ENCODE measurements at regions not wholly inside any gene's neighbourhood (a gene's known extent, or its start where the extent isn't known, plus 50 kb on each side); places are given as distances from the start of the nearest gene placed in this dataset.

DNA sequence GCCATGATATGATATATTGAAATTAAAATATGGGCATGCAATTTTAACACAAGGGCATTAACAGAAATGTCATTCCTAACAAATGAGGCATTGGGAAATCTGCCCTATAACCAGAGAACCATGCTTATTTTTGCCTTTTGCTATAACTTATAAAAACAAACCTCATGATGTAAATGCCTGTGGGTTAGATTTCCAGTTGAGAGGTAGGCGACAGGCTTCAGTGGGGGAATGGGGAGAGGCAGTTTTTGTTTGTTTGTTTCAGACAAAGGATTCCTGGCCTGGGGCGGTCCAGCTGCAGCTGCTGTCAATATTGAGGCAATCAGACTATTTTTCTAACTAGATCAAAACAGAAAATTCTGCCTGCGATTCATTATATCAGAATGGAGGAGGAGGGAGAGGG is 490.4 kb upstream of the CFAP20DC start:
- H3K4me3 Mint-ChIP-seq, result no peak overlapping the region
- peaks cover 10% of the 10 kb centered on the region; the same call in 1 of the 2 replicates for H3K4me1 ChIP-seq (ENCODE audit: insufficient read depth)
- peak overlapping the region; percentile 85 for H2AFZ ChIP-seq
- H3K27ac ChIP-seq (ENCODE audit: low read depth), result no peak overlapping the region; the same call in 1 of the 2 replicates
- TF ChIP-seq EZH2phosphoT487 (IDR thresholded peaks at IDR 0.05; ENCODE audit: unreplicated experiment) (no peak), CREB1 (CRISPR knock-in tag; IDR thresholded peaks at IDR 0.05; ENCODE audit: low read depth) (no peak), ZNF331 (CRISPR knock-in tag; IDR thresholded peaks at IDR 0.05; ENCODE audit: low read depth) (no peak), JUNB (IDR thresholded peaks at IDR 0.05; ENCODE audit: unreplicated experiment) (no peak), POLR2AphosphoS5 (IDR thresholded peaks at IDR 0.05; ENCODE audit: low read depth) (no peak), EZH2 (IDR thresholded peaks at IDR 0.05; ENCODE audit: low read depth, unreplicated experiment) (no peak)
- TF ChIP-seq, protein P1, sequence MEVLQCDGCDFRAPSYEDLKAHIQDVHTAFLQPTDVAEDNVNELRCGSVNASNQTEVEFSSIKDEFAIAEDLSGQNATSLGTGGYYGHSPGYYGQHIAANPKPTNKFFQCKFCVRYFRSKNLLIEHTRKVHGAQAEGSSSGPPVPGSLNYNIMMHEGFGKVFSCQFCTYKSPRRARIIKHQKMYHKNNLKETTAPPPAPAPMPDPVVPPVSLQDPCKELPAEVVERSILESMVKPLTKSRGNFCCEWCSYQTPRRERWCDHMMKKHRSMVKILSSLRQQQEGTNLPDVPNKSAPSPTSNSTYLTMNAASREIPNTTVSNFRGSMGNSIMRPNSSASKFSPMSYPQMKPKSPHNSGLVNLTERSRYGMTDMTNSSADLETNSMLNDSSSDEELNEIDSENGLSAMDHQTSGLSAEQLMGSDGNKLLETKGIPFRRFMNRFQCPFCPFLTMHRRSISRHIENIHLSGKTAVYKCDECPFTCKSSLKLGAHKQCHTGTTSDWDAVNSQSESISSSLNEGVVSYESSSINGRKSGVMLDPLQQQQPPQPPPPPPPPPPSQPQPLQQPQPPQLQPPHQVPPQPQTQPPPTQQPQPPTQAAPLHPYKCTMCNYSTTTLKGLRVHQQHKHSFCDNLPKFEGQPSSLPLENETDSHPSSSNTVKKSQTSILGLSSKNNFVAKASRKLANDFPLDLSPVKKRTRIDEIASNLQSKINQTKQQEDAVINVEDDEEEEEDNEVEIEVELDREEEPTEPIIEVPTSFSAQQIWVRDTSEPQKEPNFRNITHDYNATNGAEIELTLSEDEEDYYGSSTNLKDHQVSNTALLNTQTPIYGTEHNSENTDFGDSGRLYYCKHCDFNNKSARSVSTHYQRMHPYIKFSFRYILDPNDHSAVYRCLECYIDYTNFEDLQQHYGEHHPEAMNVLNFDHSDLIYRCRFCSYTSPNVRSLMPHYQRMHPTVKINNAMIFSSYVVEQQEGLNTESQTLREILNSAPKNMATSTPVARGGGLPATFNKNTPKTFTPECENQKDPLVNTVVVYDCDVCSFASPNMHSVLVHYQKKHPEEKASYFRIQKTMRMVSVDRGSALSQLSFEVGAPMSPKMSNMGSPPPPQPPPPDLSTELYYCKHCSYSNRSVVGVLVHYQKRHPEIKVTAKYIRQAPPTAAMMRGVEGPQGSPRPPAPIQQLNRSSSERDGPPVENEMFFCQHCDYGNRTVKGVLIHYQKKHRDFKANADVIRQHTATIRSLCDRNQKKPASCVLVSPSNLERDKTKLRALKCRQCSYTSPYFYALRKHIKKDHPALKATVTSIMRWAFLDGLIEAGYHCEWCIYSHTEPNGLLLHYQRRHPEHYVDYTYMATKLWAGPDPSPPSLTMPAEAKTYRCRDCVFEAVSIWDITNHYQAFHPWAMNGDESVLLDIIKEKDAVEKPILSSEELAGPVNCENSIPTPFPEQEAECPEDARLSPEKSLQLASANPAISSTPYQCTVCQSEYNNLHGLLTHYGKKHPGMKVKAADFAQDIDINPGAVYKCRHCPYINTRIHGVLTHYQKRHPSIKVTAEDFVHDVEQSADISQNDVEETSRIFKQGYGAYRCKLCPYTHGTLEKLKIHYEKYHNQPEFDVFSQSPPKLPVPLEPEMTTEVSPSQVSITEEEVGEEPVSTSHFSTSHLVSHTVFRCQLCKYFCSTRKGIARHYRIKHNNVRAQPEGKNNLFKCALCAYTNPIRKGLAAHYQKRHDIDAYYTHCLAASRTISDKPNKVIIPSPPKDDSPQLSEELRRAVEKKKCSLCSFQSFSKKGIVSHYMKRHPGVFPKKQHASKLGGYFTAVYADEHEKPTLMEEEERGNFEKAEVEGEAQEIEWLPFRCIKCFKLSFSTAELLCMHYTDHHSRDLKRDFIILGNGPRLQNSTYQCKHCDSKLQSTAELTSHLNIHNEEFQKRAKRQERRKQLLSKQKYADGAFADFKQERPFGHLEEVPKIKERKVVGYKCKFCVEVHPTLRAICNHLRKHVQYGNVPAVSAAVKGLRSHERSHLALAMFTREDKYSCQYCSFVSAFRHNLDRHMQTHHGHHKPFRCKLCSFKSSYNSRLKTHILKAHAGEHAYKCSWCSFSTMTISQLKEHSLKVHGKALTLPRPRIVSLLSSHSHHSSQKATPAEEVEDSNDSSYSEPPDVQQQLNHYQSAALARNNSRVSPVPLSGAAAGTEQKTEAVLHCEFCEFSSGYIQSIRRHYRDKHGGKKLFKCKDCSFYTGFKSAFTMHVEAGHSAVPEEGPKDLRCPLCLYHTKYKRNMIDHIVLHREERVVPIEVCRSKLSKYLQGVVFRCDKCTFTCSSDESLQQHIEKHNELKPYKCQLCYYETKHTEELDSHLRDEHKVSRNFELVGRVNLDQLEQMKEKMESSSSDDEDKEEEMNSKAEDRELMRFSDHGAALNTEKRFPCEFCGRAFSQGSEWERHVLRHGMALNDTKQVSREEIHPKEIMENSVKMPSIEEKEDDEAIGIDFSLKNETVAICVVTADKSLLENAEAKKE (CRISPR knock-in tag; IDR thresholded peaks at IDR 0.05), result no peak
- TF ChIP-seq, protein P2, sequence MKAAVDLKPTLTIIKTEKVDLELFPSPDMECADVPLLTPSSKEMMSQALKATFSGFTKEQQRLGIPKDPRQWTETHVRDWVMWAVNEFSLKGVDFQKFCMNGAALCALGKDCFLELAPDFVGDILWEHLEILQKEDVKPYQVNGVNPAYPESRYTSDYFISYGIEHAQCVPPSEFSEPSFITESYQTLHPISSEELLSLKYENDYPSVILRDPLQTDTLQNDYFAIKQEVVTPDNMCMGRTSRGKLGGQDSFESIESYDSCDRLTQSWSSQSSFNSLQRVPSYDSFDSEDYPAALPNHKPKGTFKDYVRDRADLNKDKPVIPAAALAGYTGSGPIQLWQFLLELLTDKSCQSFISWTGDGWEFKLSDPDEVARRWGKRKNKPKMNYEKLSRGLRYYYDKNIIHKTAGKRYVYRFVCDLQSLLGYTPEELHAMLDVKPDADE (IDR thresholded peaks at IDR 0.05), result no peak
- peaks cover 11% of the 10 kb centered on the region for H3K4me1 Mint-ChIP-seq
- peak overlapping the region; percentile 34 for H3K27ac Mint-ChIP-seq
- ATAC-seq (no peak; the same call in 1 of the 3 replicates), DNase-seq (ENCODE audit: low spot score) (no peak)
- H4K20me1 ChIP-seq (replicated peaks; ENCODE audit: insufficient read depth), result no peaks in the 10 kb centered on the region
- H3K9me2 ChIP-seq (ENCODE audit: insufficient read depth), result peaks cover under 1% of the 10 kb centered on the region; the same call in 1 of the 2 replicates
- H3F3A ChIP-seq (replicated peaks; ENCODE audit: low read depth), result no peaks in the 10 kb centered on the region
- no peaks in the 10 kb centered on the region for H3K9me3 Mint-ChIP-seq
- no peaks in the 10 kb centered on the region for H3K36me3 Mint-ChIP-seq (ENCODE audit: low read depth)
- no peaks in the 10 kb centered on the region for H3K27me3 ChIP-seq (ENCODE audit: insufficient read depth)
- H3K4me3 ChIP-seq, result no peak overlapping the region
- H3K4me2 ChIP-seq, result peak overlapping the region; percentile 28; the same call in 1 of the 2 replicates
- no peaks in the 10 kb centered on the region for H3K79me2 ChIP-seq (replicated peaks; ENCODE audit: insufficient read depth)
- H3K27me3 Mint-ChIP-seq (ENCODE audit: insufficient read depth, low read depth, poor library complexity), result no peaks in the 10 kb centered on the region
- H3K36me3 ChIP-seq (ENCODE audit: insufficient read depth), result no peaks in the 10 kb centered on the region
